GM21447 (cell line): ENCODE measurements at regions not wholly inside any gene's neighbourhood (a gene's known extent, or its start where the extent isn't known, plus 50 kb on each side); places are given as distances from the start of the nearest gene placed in this dataset.

ENCODE experiments used
- ATAC-seq: cut with Tn5 transposase; IDR thresholded peaks from one replicate; pipeline ENCODE4 v1.9.1; 2021; ENCODE audit not compliant: unreplicated experiment

- no peak for ATAC-seq
These were observed 301.6 kb downstream of the SLITRK6 start for GRCh38 chr13:85497652-85498051.

GRCh38 chr13:85492283-85492682 lies 306.9 kb downstream of the SLITRK6 start:
- no peak for ATAC-seq

- no peak for ATAC-seq
These were observed 312.6 kb downstream of the SLITRK6 start for GRCh38 chr13:85486663-85487062.

- no peak for ATAC-seq
These were observed 326.1 kb downstream of the SLITRK6 start for GRCh38 chr13:85473144-85473543.

GRCh38 chr13:85469320-85469719 lies 329.9 kb downstream of the SLITRK6 start:
- no peak for ATAC-seq

GRCh38 chr13:85462792-85463425 lies 336.3 kb downstream of the SLITRK6 start:
- ATAC-seq: no peak

GRCh38 chr13:85461621-85462020 lies 337.6 kb downstream of the SLITRK6 start:
- no peak for ATAC-seq

- no peak for ATAC-seq
These were observed 353.7 kb downstream of the SLITRK6 start for GRCh38 chr13:85445534-85445933.

- ATAC-seq: no peak
These were observed 357.2 kb downstream of the SLITRK6 start for GRCh38 chr13:85441975-85442374.

GRCh38 chr13:85441364-85441763 lies 357.9 kb downstream of the SLITRK6 start:
- ATAC-seq: no peak

- no peak for ATAC-seq
These were observed 363.2 kb downstream of the SLITRK6 start for GRCh38 chr13:85436029-85436428.

- ATAC-seq: no peak
These were observed 364.3 kb downstream of the SLITRK6 start for GRCh38 chr13:85434927-85435326.

GRCh38 chr13:85432881-85433280 lies 366.3 kb downstream of the SLITRK6 start:
- no peak for ATAC-seq

- no peak for ATAC-seq
These were observed 367.5 kb downstream of the SLITRK6 start for GRCh38 chr13:85431720-85432119.

GRCh38 chr13:85430216-85430794 lies 368.9 kb downstream of the SLITRK6 start:
- ATAC-seq: no peak

- no peak for ATAC-seq
These were observed 371.8 kb downstream of the SLITRK6 start for GRCh38 chr13:85427416-85427815.

- no peak for ATAC-seq
These were observed 379.1 kb downstream of the SLITRK6 start for GRCh38 chr13:85420136-85420535.

- ATAC-seq: no peak
These were observed 379.6 kb downstream of the SLITRK6 start for GRCh38 chr13:85419611-85420010.

GRCh38 chr13:85417807-85418206 lies 381.4 kb downstream of the SLITRK6 start:
- ATAC-seq: no peak

GRCh38 chr13:85413664-85414063 lies 385.6 kb downstream of the SLITRK6 start:
- no peak for ATAC-seq

GRCh38 chr13:85412448-85412847 lies 386.8 kb downstream of the SLITRK6 start:
- ATAC-seq: no peak

- ATAC-seq: no peak
These were observed 387.6 kb downstream of the SLITRK6 start for GRCh38 chr13:85411591-85411990.

GRCh38 chr13:85408415-85408814 lies 390.8 kb downstream of the SLITRK6 start:
- no peak for ATAC-seq
